ENCODE measurements at regions not wholly inside any gene's neighbourhood (a gene's known extent, or its start where the extent isn't known, plus 50 kb on each side); places are given as distances from the start of the nearest gene placed in this dataset.

DNA sequence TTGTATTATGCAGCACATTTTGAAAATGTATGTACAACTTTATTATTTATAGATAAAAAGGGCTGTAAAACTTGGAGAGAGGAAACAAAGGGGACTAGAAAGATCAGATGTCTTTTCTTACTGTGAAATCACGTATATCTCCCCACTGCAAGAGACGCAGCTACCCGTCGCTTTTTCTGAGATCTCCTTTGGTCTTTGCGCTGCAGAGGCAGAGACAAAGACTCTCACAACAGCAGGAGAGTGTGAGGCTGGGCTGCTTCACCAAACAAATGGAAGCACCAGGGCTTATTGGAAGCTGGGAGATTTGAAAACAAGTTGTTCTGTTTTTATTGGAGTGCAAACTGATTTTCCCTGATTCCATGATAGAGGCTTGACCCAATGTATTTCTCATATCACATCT, 129.0 kb upstream of the PARD3B start:
- TF ChIP-seq, protein P1, sequence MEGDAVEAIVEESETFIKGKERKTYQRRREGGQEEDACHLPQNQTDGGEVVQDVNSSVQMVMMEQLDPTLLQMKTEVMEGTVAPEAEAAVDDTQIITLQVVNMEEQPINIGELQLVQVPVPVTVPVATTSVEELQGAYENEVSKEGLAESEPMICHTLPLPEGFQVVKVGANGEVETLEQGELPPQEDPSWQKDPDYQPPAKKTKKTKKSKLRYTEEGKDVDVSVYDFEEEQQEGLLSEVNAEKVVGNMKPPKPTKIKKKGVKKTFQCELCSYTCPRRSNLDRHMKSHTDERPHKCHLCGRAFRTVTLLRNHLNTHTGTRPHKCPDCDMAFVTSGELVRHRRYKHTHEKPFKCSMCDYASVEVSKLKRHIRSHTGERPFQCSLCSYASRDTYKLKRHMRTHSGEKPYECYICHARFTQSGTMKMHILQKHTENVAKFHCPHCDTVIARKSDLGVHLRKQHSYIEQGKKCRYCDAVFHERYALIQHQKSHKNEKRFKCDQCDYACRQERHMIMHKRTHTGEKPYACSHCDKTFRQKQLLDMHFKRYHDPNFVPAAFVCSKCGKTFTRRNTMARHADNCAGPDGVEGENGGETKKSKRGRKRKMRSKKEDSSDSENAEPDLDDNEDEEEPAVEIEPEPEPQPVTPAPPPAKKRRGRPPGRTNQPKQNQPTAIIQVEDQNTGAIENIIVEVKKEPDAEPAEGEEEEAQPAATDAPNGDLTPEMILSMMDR (IDR thresholded peaks at IDR 0.05): no peak
- TF ChIP-seq EP300 (IDR thresholded peaks at IDR 0.05): no peak
- TF ChIP-seq POLR2AphosphoS5 (IDR thresholded peaks at IDR 0.05): no peak

Data from stomach (tissue), 4 donors.